Mesothelial cell of epicardium (in vitro differentiated cells): ENCODE measurements at regions not wholly inside any gene's neighbourhood (a gene's known extent, or its start where the extent isn't known, plus 50 kb on each side); places are given as distances from the start of the nearest gene placed in this dataset.

Source experiments
- DNase-seq, 2 experiments: peaks; one replicate each; pipeline ENCODE4 v3.0.0; 2021; ENCODE audit warnings: low spot score in 2 of 2; ENCODE audit not compliant: unreplicated experiment in 2 of 2
- H3K27ac Mint-ChIP-seq: 2 replicates; pipeline ENCODE4 v1.8.0; 2021; ENCODE audit warnings: mixed read lengths
- H3K27me3 Mint-ChIP-seq: 2 replicates; pipeline ENCODE4 v1.8.0; 2021; ENCODE audit warnings: low read depth, mixed read lengths
- H3K36me3 Mint-ChIP-seq: 2 replicates; pipeline ENCODE4 v1.8.0; 2021; ENCODE audit warnings: mixed read lengths
- H3K4me1 Mint-ChIP-seq: 2 replicates; pipeline ENCODE4 v1.8.0; 2021; ENCODE audit warnings: mixed read lengths
- H3K4me3 Mint-ChIP-seq: 2 replicates; pipeline ENCODE4 v1.8.0; 2021; ENCODE audit warnings: mild to moderate bottlenecking, moderate library complexity, mixed read lengths
- H3K9me3 Mint-ChIP-seq: 2 replicates; pipeline ENCODE4 v1.8.0; 2021; ENCODE audit warnings: mixed read lengths
- TF ChIP-seq, protein P1 (sequence below): fragments of 200-600 bp; sonication (generic); IDR thresholded peaks from one replicate; pipeline ENCODE4 v1.5.0; 2021; ENCODE audit warnings: antibody characterized with exemption; ENCODE audit not compliant: unreplicated experiment

DNA sequence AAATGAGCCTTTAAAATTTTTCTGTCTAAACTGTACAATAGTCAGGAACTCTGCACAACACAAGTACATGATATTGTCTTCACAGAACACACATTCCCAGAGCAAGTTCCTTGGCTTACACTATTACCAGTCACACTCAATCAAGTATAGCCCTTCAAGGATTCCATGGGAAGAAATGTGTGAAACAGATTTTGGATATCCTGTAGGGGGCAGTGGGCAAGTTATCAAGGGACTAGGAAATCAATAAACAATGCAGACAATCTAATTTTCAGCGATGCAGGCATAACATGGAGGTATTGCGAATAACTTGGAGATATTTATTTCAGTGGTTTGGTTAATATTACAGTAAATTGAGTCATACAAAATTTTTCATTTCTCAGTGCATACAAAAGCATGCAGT is 1171.5 kb upstream of the NUDT12 start:
- H3K36me3 Mint-ChIP-seq = no peaks in the 10 kb centered on the region
- no peak overlapping the region for H3K27ac Mint-ChIP-seq
- peaks cover 5% of the 10 kb centered on the region for H3K4me1 Mint-ChIP-seq
- H3K9me3 Mint-ChIP-seq = peaks cover 4% of the 10 kb centered on the region
- no peaks in the 10 kb centered on the region for H3K27me3 Mint-ChIP-seq
- TF ChIP-seq, protein P1, sequence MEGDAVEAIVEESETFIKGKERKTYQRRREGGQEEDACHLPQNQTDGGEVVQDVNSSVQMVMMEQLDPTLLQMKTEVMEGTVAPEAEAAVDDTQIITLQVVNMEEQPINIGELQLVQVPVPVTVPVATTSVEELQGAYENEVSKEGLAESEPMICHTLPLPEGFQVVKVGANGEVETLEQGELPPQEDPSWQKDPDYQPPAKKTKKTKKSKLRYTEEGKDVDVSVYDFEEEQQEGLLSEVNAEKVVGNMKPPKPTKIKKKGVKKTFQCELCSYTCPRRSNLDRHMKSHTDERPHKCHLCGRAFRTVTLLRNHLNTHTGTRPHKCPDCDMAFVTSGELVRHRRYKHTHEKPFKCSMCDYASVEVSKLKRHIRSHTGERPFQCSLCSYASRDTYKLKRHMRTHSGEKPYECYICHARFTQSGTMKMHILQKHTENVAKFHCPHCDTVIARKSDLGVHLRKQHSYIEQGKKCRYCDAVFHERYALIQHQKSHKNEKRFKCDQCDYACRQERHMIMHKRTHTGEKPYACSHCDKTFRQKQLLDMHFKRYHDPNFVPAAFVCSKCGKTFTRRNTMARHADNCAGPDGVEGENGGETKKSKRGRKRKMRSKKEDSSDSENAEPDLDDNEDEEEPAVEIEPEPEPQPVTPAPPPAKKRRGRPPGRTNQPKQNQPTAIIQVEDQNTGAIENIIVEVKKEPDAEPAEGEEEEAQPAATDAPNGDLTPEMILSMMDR = no peak
- DNase-seq = no peak
- no peak overlapping the region for H3K4me3 Mint-ChIP-seq

DNA sequence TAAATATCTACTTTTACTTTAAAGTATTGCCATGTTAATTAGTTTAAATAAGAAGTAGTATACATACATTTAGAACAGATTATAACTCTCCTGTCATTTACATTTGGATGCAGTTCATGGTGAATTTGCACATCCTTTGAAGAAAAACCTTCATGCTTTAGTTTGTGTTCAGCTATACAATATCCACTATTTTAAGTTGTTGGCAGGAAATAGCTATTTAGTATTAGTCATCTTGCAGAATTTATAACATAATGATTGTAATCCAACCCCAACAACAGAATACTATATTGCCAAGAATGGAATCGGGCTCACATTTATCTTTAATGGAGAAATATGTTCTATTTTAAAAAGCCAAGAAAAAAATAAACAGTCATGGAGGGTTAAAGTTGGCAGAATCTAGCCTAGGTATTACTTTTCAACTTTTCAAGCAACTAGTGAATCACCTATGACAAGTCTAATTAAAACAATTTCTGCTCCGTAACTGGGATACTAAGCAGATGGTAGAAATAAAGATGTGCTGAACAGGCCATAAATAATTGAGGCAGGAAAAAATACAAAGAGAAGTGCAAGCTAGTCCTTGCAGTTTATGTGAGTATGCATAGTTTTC is 1170.6 kb upstream of the NUDT12 start:
- peaks cover 4% of the 10 kb centered on the region for H3K9me3 Mint-ChIP-seq
- peaks cover 5% of the 10 kb centered on the region for H3K4me1 Mint-ChIP-seq
- no peak overlapping the region for H3K27ac Mint-ChIP-seq
- no peaks in the 10 kb centered on the region for H3K27me3 Mint-ChIP-seq
- no peaks in the 10 kb centered on the region for H3K36me3 Mint-ChIP-seq
- H3K4me3 Mint-ChIP-seq = no peak overlapping the region
- TF ChIP-seq, protein P1 = no peak
- no peak for DNase-seq

DNA sequence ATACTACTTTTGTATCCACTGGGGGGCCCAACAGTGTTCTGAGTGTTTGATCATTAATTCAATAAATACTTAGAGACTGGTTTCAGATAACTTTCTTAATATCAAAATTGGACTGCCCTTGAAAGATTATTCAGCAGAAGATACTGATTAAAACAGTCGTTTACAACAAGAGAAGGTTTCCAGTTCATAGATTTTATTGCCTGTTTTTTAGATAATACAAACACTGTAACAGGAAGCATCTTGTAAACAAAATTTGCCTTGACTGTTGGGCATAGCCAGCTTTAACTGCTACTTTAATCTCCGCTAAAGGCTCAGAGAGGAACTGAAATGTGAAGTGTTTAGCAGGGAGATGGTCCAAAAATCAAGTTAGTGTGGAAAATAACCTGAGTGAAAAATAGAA is 1168.7 kb upstream of the NUDT12 start:
- peaks cover 2% of the 10 kb centered on the region for H3K4me1 Mint-ChIP-seq
- H3K27ac Mint-ChIP-seq = no peak overlapping the region
- H3K4me3 Mint-ChIP-seq = no peak overlapping the region
- TF ChIP-seq, protein P1 = no peak
- DNase-seq = no peak
- H3K9me3 Mint-ChIP-seq = peaks cover 4% of the 10 kb centered on the region
- H3K36me3 Mint-ChIP-seq = no peaks in the 10 kb centered on the region
- H3K27me3 Mint-ChIP-seq = no peaks in the 10 kb centered on the region

DNA sequence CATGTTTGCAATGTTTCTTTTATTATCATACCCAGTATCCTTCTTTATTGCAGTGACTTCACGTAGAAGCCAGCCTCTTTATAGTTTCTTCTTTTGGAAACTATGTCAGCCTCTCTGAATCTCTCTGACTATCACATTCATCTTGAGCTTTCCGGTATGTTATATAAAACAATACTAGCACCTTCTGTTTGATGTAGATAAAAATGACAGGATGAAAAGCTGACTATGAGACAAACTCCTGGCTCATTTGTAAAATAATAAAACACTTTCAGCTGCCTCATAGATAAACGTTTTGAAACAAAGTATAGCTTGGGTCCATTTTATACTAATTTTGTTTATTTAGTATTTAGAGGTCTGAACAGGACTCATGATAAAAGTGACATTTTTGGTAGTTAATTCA is 1145.4 kb upstream of the NUDT12 start:
- no peak for DNase-seq
- peaks cover 18% of the 10 kb centered on the region for H3K9me3 Mint-ChIP-seq
- H3K36me3 Mint-ChIP-seq = no peaks in the 10 kb centered on the region
- no peak overlapping the region for H3K27ac Mint-ChIP-seq
- H3K27me3 Mint-ChIP-seq = no peaks in the 10 kb centered on the region
- H3K4me3 Mint-ChIP-seq = no peak overlapping the region
- TF ChIP-seq, protein P1 = no peak
- H3K4me1 Mint-ChIP-seq = no peaks in the 10 kb centered on the region

DNA sequence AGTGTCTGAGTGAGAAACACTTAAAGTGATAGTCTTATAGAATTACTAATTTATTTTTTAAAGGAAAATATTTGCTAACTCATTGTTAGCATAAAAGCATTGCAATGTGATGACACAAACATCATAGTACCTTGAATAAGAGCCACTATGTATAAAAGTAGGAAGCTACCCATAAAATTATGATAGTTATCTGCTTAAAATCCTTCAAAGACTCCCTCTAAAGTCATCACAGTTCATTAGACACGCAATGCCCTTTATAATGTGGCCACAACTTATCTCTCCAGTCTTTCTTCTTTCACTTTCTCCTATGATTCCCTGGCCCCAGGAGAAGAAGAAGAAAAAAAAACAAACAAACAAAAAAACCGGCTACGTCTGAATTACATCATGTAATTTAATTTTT is 1144.0 kb upstream of the NUDT12 start:
- H3K9me3 Mint-ChIP-seq = peaks cover 9% of the 10 kb centered on the region
- no peak for DNase-seq
- H3K27ac Mint-ChIP-seq = no peak overlapping the region
- no peaks in the 10 kb centered on the region for H3K27me3 Mint-ChIP-seq
- H3K4me1 Mint-ChIP-seq = no peaks in the 10 kb centered on the region
- TF ChIP-seq, protein P1 = no peak
- H3K36me3 Mint-ChIP-seq = no peaks in the 10 kb centered on the region
- H3K4me3 Mint-ChIP-seq = no peak overlapping the region

DNA sequence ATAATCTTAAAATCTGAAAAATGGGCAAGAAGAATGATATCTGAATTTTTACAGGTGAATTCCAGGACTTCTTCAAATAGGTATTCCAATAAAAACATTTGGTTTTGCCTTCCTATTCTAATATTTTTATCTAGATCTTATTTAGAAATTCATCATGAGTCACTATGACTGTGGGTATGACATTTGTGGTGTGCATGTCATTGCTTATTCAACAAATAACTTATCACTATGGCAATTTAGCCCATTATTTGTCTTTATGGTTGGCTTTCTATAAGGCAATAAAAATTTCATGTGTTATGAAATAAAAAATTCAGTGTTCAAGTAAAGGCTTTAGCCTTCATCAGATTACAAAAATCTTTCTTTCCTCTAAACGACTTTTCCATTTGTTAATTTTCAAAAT is 1139.6 kb upstream of the NUDT12 start:
- H3K4me3 Mint-ChIP-seq = no peak overlapping the region
- H3K4me1 Mint-ChIP-seq = no peaks in the 10 kb centered on the region
- peaks cover 28% of the 10 kb centered on the region for H3K9me3 Mint-ChIP-seq
- no peak overlapping the region for H3K27ac Mint-ChIP-seq
- H3K36me3 Mint-ChIP-seq = peaks cover 15% of the 10 kb centered on the region
- no peak for DNase-seq
- H3K27me3 Mint-ChIP-seq = no peaks in the 10 kb centered on the region
- TF ChIP-seq, protein P1 = no peak
